Mesothelial cell of epicardium (in vitro differentiated cells): ENCODE measurements at regions not wholly inside any gene's neighbourhood (a gene's known extent, or its start where the extent isn't known, plus 50 kb on each side); places are given as distances from the start of the nearest gene placed in this dataset.

ENCODE experiments used
- DNase-seq, 2 experiments: peaks; one replicate each; pipeline ENCODE4 v3.0.0; 2021; ENCODE audit warnings: low spot score in 2 of 2; ENCODE audit not compliant: unreplicated experiment in 2 of 2
- H3K27ac Mint-ChIP-seq: 2 replicates; pipeline ENCODE4 v1.8.0; 2021; ENCODE audit warnings: mixed read lengths
- H3K27me3 Mint-ChIP-seq: 2 replicates; pipeline ENCODE4 v1.8.0; 2021; ENCODE audit warnings: low read depth, mixed read lengths
- H3K36me3 Mint-ChIP-seq: 2 replicates; pipeline ENCODE4 v1.8.0; 2021; ENCODE audit warnings: mixed read lengths
- H3K4me1 Mint-ChIP-seq: 2 replicates; pipeline ENCODE4 v1.8.0; 2021; ENCODE audit warnings: mixed read lengths
- H3K4me3 Mint-ChIP-seq: 2 replicates; pipeline ENCODE4 v1.8.0; 2021; ENCODE audit warnings: mild to moderate bottlenecking, moderate library complexity, mixed read lengths
- H3K9me3 Mint-ChIP-seq: 2 replicates; pipeline ENCODE4 v1.8.0; 2021; ENCODE audit warnings: mixed read lengths
- CTCF ChIP-seq: fragments of 200-600 bp; sonication (generic); IDR thresholded peaks from one replicate; pipeline ENCODE4 v1.5.0; 2021; ENCODE audit warnings: antibody characterized with exemption; ENCODE audit not compliant: unreplicated experiment

- Mint-ChIP-seq H3K27me3 (no peaks in the 10 kb centered on the region), H3K4me1 (peaks cover 5% of the 10 kb centered on the region), H3K27ac (no peak overlapping the region), H3K4me3 (no peak overlapping the region), H3K36me3 (no peaks in the 10 kb centered on the region), H3K9me3 (no peaks in the 10 kb centered on the region)
- no peak for DNase-seq
- TF ChIP-seq CTCF: no peak
Measured at GRCh38 chr2:181235011-181235410, 222.2 kb upstream of the ITGA4 start.

- Mint-ChIP-seq H3K27me3 (no peaks in the 10 kb centered on the region), H3K27ac (no peak overlapping the region), H3K9me3 (no peaks in the 10 kb centered on the region), H3K4me1 (peaks cover 6% of the 10 kb centered on the region), H3K36me3 (no peaks in the 10 kb centered on the region), H3K4me3 (no peak overlapping the region)
- no peak for TF ChIP-seq CTCF
- DNase-seq: no peak
Measured at GRCh38 chr2:181235683-181236459, 221.3 kb upstream of the ITGA4 start.

GRCh38 chr2:181239201-181239799 is 217.9 kb upstream of the ITGA4 start:
- DNase-seq: no peak
- Mint-ChIP-seq H3K27ac (no peak overlapping the region), H3K4me1 (peaks cover 16% of the 10 kb centered on the region), H3K4me3 (no peak overlapping the region), H3K27me3 (no peaks in the 10 kb centered on the region), H3K9me3 (no peaks in the 10 kb centered on the region), H3K36me3 (no peaks in the 10 kb centered on the region)
- TF ChIP-seq CTCF: no peak

- Mint-ChIP-seq H3K9me3 (no peaks in the 10 kb centered on the region), H3K27me3 (no peaks in the 10 kb centered on the region), H3K4me1 (peaks cover 14% of the 10 kb centered on the region), H3K36me3 (no peaks in the 10 kb centered on the region), H3K4me3 (no peak overlapping the region), H3K27ac (no peak overlapping the region)
- TF ChIP-seq CTCF: no peak
- no peak for DNase-seq
Measured at GRCh38 chr2:181240844-181241243, 216.3 kb upstream of the ITGA4 start.

- no peaks in the 10 kb centered on the region for H3K36me3 Mint-ChIP-seq
- no peaks in the 10 kb centered on the region for H3K9me3 Mint-ChIP-seq
- DNase-seq: no peak
- TF ChIP-seq CTCF: no peak
- H3K27ac Mint-ChIP-seq: no peak overlapping the region
- H3K27me3 Mint-ChIP-seq: no peaks in the 10 kb centered on the region
- H3K4me3 Mint-ChIP-seq: no peak overlapping the region
- H3K4me1 Mint-ChIP-seq: peaks cover 14% of the 10 kb centered on the region
Measured at GRCh38 chr2:181241366-181241765, 215.8 kb upstream of the ITGA4 start.
